Right lung (tissue), 2 donors: ENCODE measurements at regions not wholly inside any gene's neighbourhood (a gene's known extent, or its start where the extent isn't known, plus 50 kb on each side); places are given as distances from the start of the nearest gene placed in this dataset.
"Not testable (repeated sequence)": the region's sequence is repeated elsewhere in the genome, so short reads cannot be mapped to it uniquely, and the experiment has no call there.

ENCODE experiments used
- DNase-seq, 2 donors: peaks; one replicate each; pipeline ENCODE4 v3.0.0-alpha.2; 2013

GRCh38 chr13:111616203-111616602, 295.8 kb downstream of the TEX29 start:
- DNase-seq, result no peak

- no peak for DNase-seq
Measured at GRCh38 chr13:111620166-111620565, 299.7 kb downstream of the TEX29 start.

GRCh38 chr13:111620586-111620985, 300.1 kb downstream of the TEX29 start:
- no peak for DNase-seq

- no peak for DNase-seq
Measured at GRCh38 chr13:111621164-111621563, 300.7 kb downstream of the TEX29 start.

- DNase-seq, result no peak
Measured at GRCh38 chr13:111622051-111622531, 301.6 kb downstream of the TEX29 start.

GRCh38 chr13:111623208-111623607, 302.8 kb downstream of the TEX29 start:
- no peak for DNase-seq

- DNase-seq, result no peak
Measured at GRCh38 chr13:111623743-111624505, 303.5 kb downstream of the TEX29 start.

GRCh38 chr13:111625526-111626315, 305.3 kb downstream of the TEX29 start:
- DNase-seq, result no peak

- no peak for DNase-seq
Measured at GRCh38 chr13:111626371-111627305, 306.2 kb downstream of the TEX29 start.

GRCh38 chr13:111627596-111627995, 307.2 kb downstream of the TEX29 start:
- DNase-seq, result no peak

GRCh38 chr13:111629016-111629415, 308.6 kb downstream of the TEX29 start:
- DNase-seq, result no peak

- no peak for DNase-seq
Measured at GRCh38 chr13:111629457-111629856, 309.0 kb downstream of the TEX29 start.

GRCh38 chr13:111629926-111630325, 309.5 kb downstream of the TEX29 start:
- no peak for DNase-seq

GRCh38 chr13:111630406-111630805, 310.0 kb downstream of the TEX29 start:
- no peak for DNase-seq

- DNase-seq, result not testable (repeated sequence)
Measured at GRCh38 chr13:111631271-111631670, 310.8 kb downstream of the TEX29 start.

GRCh38 chr13:111632906-111633305, 312.5 kb downstream of the TEX29 start:
- DNase-seq, result no peak

GRCh38 chr13:111633401-111633800, 313.0 kb downstream of the TEX29 start:
- no peak for DNase-seq

- DNase-seq, result no peak
Measured at GRCh38 chr13:111634410-111634809, 314.0 kb downstream of the TEX29 start.

GRCh38 chr13:111636271-111636670, 315.8 kb downstream of the TEX29 start:
- no peak for DNase-seq

- DNase-seq, result no peak
Measured at GRCh38 chr13:111636804-111637203, 316.4 kb downstream of the TEX29 start.

GRCh38 chr13:111637365-111637764, 316.9 kb downstream of the TEX29 start:
- DNase-seq, result no peak

GRCh38 chr13:111638233-111638632, 317.8 kb downstream of the TEX29 start:
- no peak for DNase-seq
